ENCODE measurements at regions not wholly inside any gene's neighbourhood (a gene's known extent, or its start where the extent isn't known, plus 50 kb on each side); places are given as distances from the start of the nearest gene placed in this dataset.
"Not testable (repeated sequence)": the region's sequence is repeated elsewhere in the genome, so short reads cannot be mapped to it uniquely, and the experiment has no call there.

GRCh38 chr7:52352013-52352981 is 683.1 kb upstream of the POM121L12 start:
- TF ChIP-seq CTCF (IDR thresholded peaks at IDR 0.05; ENCODE audit: control extremely low read depth, extremely low read depth, low read depth, missing control alignments), result no peak
- no peak for DNase-seq (ENCODE audit: extremely low spot score)
- ChIA-PET POLR2A (no interaction called here), CTCF (interaction anchor here (1.5 kb wide), 1 partner anchor 10 kb away, joined by 4 read pairs; no protein-coding TSS in a partner anchor)

- ChIA-PET CTCF (no interaction called here), POLR2A (no interaction called here)
- no peak for TF ChIP-seq CTCF (IDR thresholded peaks at IDR 0.05; ENCODE audit: control extremely low read depth, extremely low read depth, low read depth, missing control alignments)
- no peak for DNase-seq (ENCODE audit: extremely low spot score)
Observed at GRCh38 chr7:52344015-52344414, 691.4 kb upstream of the POM121L12 start.

- TF ChIP-seq CTCF (IDR thresholded peaks at IDR 0.05; ENCODE audit: control extremely low read depth, extremely low read depth, low read depth, missing control alignments), result no peak
- ChIA-PET CTCF (no interaction called here), POLR2A (no interaction called here)
Observed at GRCh38 chr7:52340067-52340466, 695.4 kb upstream of the POM121L12 start.

GRCh38 chr7:52328328-52328727 is 707.1 kb upstream of the POM121L12 start:
- POLR2A ChIA-PET; DNase-seq (ENCODE audit: extremely low spot score); CTCF ChIA-PET: not testable (repeated sequence)

More at GRCh38 chr7:52340067-52340466, 695.4 kb upstream of the POM121L12 start:
- DNase-seq (ENCODE audit: extremely low spot score), result no peak

- CTCF ChIA-PET, result interaction anchor here (1.5 kb wide), 1 partner anchor 16 kb away, joined by 3 read pairs; no protein-coding TSS in a partner anchor
- DNase-seq (ENCODE audit: extremely low spot score), result no peak
- POLR2A ChIA-PET, result no interaction called here
- TF ChIP-seq CTCF (IDR thresholded peaks at IDR 0.05; ENCODE audit: control extremely low read depth, extremely low read depth, low read depth, missing control alignments), result no peak
Observed at GRCh38 chr7:52325237-52325636, 710.2 kb upstream of the POM121L12 start.

GRCh38 chr7:52323202-52323746 is 712.2 kb upstream of the POM121L12 start:
- CTCF ChIA-PET, result no interaction called here
- no peak for TF ChIP-seq CTCF (IDR thresholded peaks at IDR 0.05; ENCODE audit: control extremely low read depth, extremely low read depth, low read depth, missing control alignments)
- no peak for DNase-seq (ENCODE audit: extremely low spot score)
- POLR2A ChIA-PET, result no interaction called here

GRCh38 chr7:52320610-52321009 is 714.8 kb upstream of the POM121L12 start:
- no peak for TF ChIP-seq CTCF (IDR thresholded peaks at IDR 0.05; ENCODE audit: control extremely low read depth, extremely low read depth, low read depth, missing control alignments)
- POLR2A ChIA-PET, result no interaction called here

More at GRCh38 chr7:52320610-52321009, 714.8 kb upstream of the POM121L12 start:
- no peak for DNase-seq (ENCODE audit: extremely low spot score)
- CTCF ChIA-PET, result no interaction called here
